ENCODE measurements at regions not wholly inside any gene's neighbourhood (a gene's known extent, or its start where the extent isn't known, plus 50 kb on each side); places are given as distances from the start of the nearest gene placed in this dataset.

DNA sequence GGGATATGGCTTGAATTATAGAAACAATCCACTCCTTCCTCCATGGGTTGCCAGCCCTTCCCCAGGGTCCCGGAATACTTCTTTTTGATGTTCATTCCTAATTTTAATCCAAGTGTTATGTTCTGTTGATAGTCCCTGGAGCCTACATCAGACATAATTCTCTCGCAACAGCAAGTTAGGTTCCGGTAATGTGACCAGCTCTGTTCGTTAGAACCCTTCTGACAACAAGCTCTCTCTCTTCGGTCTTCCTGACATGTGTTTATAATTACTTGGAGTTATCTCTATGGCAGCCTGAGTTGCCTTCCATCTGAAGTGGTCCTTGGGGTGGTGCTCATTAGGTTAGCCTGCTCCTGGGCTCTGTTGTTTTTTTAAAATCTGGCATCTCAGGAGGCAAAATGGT lies 506.9 kb upstream of the JARID2 start:
- TF ChIP-seq, protein P1, sequence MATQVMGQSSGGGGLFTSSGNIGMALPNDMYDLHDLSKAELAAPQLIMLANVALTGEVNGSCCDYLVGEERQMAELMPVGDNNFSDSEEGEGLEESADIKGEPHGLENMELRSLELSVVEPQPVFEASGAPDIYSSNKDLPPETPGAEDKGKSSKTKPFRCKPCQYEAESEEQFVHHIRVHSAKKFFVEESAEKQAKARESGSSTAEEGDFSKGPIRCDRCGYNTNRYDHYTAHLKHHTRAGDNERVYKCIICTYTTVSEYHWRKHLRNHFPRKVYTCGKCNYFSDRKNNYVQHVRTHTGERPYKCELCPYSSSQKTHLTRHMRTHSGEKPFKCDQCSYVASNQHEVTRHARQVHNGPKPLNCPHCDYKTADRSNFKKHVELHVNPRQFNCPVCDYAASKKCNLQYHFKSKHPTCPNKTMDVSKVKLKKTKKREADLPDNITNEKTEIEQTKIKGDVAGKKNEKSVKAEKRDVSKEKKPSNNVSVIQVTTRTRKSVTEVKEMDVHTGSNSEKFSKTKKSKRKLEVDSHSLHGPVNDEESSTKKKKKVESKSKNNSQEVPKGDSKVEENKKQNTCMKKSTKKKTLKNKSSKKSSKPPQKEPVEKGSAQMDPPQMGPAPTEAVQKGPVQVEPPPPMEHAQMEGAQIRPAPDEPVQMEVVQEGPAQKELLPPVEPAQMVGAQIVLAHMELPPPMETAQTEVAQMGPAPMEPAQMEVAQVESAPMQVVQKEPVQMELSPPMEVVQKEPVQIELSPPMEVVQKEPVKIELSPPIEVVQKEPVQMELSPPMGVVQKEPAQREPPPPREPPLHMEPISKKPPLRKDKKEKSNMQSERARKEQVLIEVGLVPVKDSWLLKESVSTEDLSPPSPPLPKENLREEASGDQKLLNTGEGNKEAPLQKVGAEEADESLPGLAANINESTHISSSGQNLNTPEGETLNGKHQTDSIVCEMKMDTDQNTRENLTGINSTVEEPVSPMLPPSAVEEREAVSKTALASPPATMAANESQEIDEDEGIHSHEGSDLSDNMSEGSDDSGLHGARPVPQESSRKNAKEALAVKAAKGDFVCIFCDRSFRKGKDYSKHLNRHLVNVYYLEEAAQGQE (IDR thresholded peaks at IDR 0.05; ENCODE audit: unreplicated experiment): no peak
- no peak for TF ChIP-seq ZNF114 (CRISPR knock-in tag; IDR thresholded peaks at IDR 0.05)
- TF ChIP-seq, protein P2, sequence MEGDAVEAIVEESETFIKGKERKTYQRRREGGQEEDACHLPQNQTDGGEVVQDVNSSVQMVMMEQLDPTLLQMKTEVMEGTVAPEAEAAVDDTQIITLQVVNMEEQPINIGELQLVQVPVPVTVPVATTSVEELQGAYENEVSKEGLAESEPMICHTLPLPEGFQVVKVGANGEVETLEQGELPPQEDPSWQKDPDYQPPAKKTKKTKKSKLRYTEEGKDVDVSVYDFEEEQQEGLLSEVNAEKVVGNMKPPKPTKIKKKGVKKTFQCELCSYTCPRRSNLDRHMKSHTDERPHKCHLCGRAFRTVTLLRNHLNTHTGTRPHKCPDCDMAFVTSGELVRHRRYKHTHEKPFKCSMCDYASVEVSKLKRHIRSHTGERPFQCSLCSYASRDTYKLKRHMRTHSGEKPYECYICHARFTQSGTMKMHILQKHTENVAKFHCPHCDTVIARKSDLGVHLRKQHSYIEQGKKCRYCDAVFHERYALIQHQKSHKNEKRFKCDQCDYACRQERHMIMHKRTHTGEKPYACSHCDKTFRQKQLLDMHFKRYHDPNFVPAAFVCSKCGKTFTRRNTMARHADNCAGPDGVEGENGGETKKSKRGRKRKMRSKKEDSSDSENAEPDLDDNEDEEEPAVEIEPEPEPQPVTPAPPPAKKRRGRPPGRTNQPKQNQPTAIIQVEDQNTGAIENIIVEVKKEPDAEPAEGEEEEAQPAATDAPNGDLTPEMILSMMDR (conservative IDR thresholded peaks at IDR 0.05; ENCODE audit: low read depth in 2 of 2): no peak
- no peak for TF ChIP-seq STAT1 (IDR thresholded peaks at IDR 0.05; ENCODE audit: unreplicated experiment)
- TF ChIP-seq, protein P3, sequence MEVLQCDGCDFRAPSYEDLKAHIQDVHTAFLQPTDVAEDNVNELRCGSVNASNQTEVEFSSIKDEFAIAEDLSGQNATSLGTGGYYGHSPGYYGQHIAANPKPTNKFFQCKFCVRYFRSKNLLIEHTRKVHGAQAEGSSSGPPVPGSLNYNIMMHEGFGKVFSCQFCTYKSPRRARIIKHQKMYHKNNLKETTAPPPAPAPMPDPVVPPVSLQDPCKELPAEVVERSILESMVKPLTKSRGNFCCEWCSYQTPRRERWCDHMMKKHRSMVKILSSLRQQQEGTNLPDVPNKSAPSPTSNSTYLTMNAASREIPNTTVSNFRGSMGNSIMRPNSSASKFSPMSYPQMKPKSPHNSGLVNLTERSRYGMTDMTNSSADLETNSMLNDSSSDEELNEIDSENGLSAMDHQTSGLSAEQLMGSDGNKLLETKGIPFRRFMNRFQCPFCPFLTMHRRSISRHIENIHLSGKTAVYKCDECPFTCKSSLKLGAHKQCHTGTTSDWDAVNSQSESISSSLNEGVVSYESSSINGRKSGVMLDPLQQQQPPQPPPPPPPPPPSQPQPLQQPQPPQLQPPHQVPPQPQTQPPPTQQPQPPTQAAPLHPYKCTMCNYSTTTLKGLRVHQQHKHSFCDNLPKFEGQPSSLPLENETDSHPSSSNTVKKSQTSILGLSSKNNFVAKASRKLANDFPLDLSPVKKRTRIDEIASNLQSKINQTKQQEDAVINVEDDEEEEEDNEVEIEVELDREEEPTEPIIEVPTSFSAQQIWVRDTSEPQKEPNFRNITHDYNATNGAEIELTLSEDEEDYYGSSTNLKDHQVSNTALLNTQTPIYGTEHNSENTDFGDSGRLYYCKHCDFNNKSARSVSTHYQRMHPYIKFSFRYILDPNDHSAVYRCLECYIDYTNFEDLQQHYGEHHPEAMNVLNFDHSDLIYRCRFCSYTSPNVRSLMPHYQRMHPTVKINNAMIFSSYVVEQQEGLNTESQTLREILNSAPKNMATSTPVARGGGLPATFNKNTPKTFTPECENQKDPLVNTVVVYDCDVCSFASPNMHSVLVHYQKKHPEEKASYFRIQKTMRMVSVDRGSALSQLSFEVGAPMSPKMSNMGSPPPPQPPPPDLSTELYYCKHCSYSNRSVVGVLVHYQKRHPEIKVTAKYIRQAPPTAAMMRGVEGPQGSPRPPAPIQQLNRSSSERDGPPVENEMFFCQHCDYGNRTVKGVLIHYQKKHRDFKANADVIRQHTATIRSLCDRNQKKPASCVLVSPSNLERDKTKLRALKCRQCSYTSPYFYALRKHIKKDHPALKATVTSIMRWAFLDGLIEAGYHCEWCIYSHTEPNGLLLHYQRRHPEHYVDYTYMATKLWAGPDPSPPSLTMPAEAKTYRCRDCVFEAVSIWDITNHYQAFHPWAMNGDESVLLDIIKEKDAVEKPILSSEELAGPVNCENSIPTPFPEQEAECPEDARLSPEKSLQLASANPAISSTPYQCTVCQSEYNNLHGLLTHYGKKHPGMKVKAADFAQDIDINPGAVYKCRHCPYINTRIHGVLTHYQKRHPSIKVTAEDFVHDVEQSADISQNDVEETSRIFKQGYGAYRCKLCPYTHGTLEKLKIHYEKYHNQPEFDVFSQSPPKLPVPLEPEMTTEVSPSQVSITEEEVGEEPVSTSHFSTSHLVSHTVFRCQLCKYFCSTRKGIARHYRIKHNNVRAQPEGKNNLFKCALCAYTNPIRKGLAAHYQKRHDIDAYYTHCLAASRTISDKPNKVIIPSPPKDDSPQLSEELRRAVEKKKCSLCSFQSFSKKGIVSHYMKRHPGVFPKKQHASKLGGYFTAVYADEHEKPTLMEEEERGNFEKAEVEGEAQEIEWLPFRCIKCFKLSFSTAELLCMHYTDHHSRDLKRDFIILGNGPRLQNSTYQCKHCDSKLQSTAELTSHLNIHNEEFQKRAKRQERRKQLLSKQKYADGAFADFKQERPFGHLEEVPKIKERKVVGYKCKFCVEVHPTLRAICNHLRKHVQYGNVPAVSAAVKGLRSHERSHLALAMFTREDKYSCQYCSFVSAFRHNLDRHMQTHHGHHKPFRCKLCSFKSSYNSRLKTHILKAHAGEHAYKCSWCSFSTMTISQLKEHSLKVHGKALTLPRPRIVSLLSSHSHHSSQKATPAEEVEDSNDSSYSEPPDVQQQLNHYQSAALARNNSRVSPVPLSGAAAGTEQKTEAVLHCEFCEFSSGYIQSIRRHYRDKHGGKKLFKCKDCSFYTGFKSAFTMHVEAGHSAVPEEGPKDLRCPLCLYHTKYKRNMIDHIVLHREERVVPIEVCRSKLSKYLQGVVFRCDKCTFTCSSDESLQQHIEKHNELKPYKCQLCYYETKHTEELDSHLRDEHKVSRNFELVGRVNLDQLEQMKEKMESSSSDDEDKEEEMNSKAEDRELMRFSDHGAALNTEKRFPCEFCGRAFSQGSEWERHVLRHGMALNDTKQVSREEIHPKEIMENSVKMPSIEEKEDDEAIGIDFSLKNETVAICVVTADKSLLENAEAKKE (CRISPR knock-in tag; IDR thresholded peaks at IDR 0.05): no peak
- no peak for TF ChIP-seq POLR2AphosphoS5 (IDR thresholded peaks at IDR 0.05; ENCODE audit: low read depth)
- TF ChIP-seq EZH2phosphoT487 (IDR thresholded peaks at IDR 0.05; ENCODE audit: unreplicated experiment): no peak
- TF ChIP-seq, protein P4, sequence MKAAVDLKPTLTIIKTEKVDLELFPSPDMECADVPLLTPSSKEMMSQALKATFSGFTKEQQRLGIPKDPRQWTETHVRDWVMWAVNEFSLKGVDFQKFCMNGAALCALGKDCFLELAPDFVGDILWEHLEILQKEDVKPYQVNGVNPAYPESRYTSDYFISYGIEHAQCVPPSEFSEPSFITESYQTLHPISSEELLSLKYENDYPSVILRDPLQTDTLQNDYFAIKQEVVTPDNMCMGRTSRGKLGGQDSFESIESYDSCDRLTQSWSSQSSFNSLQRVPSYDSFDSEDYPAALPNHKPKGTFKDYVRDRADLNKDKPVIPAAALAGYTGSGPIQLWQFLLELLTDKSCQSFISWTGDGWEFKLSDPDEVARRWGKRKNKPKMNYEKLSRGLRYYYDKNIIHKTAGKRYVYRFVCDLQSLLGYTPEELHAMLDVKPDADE (IDR thresholded peaks at IDR 0.05): no peak
- no peak for TF ChIP-seq ZNF331 (CRISPR knock-in tag; IDR thresholded peaks at IDR 0.05; ENCODE audit: low read depth)
- no peak for TF ChIP-seq NANOG (IDR thresholded peaks at IDR 0.05; ENCODE audit: borderline replicate concordance)
- H3K79me2 ChIP-seq (replicated peaks; ENCODE audit: insufficient read depth): no peaks in the 10 kb centered on the region
- H3F3A ChIP-seq (replicated peaks; ENCODE audit: low read depth): no peaks in the 10 kb centered on the region
- no peak for ATAC-seq
- no peak overlapping the region for H3K4me2 ChIP-seq
- peaks cover 26% of the 10 kb centered on the region for H3K9me2 ChIP-seq (ENCODE audit: insufficient read depth)
- no peaks in the 10 kb centered on the region; the same call in 2 of the 3 replicates for H3K9me3 Mint-ChIP-seq
- H4K20me1 ChIP-seq (replicated peaks; ENCODE audit: insufficient read depth): no peaks in the 10 kb centered on the region
- no peaks in the 10 kb centered on the region for H3K36me3 ChIP-seq (ENCODE audit: insufficient read depth)
- DNase-seq (ENCODE audit: low spot score): no peak
- H3K27me3 Mint-ChIP-seq (ENCODE audit: insufficient read depth, low read depth, poor library complexity): peaks cover 4% of the 10 kb centered on the region
- no peaks in the 10 kb centered on the region for H3K4me1 ChIP-seq (ENCODE audit: insufficient read depth)
- H3K4me3 ChIP-seq: no peak overlapping the region
- H3K36me3 Mint-ChIP-seq (ENCODE audit: low read depth): peaks cover 6% of the 10 kb centered on the region; the same call in 2 of the 3 replicates
- H3K4me3 Mint-ChIP-seq: no peak overlapping the region
- H3K27me3 ChIP-seq (ENCODE audit: insufficient read depth): no peaks in the 10 kb centered on the region
- H2AFZ ChIP-seq: no peak overlapping the region
- H3K27ac ChIP-seq (ENCODE audit: low read depth): no peak overlapping the region
- H3K27ac Mint-ChIP-seq: no peak overlapping the region
- H3K4me1 Mint-ChIP-seq: no peaks in the 10 kb centered on the region; the same call in 2 of the 3 replicates
